ENCODE measurements at regions not wholly inside any gene's neighbourhood (a gene's known extent, or its start where the extent isn't known, plus 50 kb on each side); places are given as distances from the start of the nearest gene placed in this dataset.

DNA sequence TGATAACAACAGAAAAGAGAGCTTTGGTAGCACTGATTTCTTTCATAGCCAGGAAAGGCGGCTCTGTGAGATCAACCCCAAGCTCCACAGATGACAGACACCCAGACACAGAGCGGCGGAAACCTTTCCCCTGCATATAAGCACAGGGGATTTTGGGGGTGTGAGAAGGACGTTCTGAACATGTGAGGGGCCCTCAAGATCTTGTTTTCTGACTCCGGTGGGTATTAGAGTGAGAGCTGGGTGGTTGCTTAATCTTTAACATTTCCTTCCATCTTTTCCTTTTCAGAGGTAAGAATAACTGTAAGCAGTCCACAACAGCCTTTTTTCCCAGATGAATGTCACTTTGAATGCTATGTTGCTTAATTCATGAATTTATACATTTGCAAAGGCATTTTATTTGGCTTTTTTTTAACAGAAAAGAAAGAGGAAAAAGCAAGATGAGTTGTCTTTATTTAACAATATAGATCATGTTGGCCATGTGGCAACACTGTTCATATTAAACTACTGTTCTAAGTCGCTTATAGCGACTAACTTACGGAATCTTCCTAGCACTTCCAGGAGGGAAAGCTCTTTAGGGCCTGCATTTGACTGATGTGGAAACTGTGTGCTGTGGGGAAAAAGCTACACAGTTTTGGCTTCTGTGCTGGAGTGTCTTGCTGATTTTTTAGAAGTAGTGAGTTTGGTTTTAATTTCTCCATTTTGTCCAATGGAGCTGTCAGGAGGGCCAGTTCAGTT is 80.5 kb upstream of the NAA20 start:
- TF ChIP-seq CTCF (IDR thresholded peaks at IDR 0.05) (no peak), EZH2 (IDR thresholded peaks at IDR 0.05; ENCODE audit: borderline replicate concordance, insufficient read depth, low read depth, low read length, poor library complexity, severe bottlenecking) (no peak)
